KMS-11 (cell line): ENCODE measurements at regions not wholly inside any gene's neighbourhood (a gene's known extent, or its start where the extent isn't known, plus 50 kb on each side); places are given as distances from the start of the nearest gene placed in this dataset.

Source experiments
- H2AFZ ChIP-seq: fragments of 200-600 bp; sonication (generic); 2 replicates; pipeline ENCODE4 v1.6.1; 2016; ENCODE audit warnings: antibody characterized with exemption, mixed run types, low read depth
- H3K27ac ChIP-seq: fragments of 200-600 bp; sonication (generic); 2 replicates; pipeline ENCODE4 v1.6.1; 2016; ENCODE audit warnings: mild to moderate bottlenecking, mixed run types
- H3K27me3 ChIP-seq: fragments of 200-600 bp; sonication (generic); 2 replicates; pipeline ENCODE4 v1.6.1; 2017; ENCODE audit warnings: mild to moderate bottlenecking, low read depth, mixed run types, moderate library complexity; ENCODE audit not compliant: insufficient read depth
- H3K36me3 ChIP-seq: fragments of 200-600 bp; sonication (generic); 2 replicates; pipeline ENCODE4 v1.6.1; 2017; ENCODE audit warnings: mild to moderate bottlenecking, mixed run types; ENCODE audit not compliant: insufficient read depth
- H3K4me1 ChIP-seq: fragments of 200-600 bp; sonication (generic); 2 replicates; pipeline ENCODE4 v1.6.1; 2016; ENCODE audit warnings: mild to moderate bottlenecking, low read depth, mixed run types; ENCODE audit not compliant: poor library complexity, severe bottlenecking
- H3K4me2 ChIP-seq: fragments of 200-600 bp; sonication (generic); 2 replicates; pipeline ENCODE4 v1.7.0; 2016; ENCODE audit warnings: mild to moderate bottlenecking, mixed run types
- H3K4me3 ChIP-seq: fragments of 200-600 bp; sonication (generic); IDR thresholded peaks from 2 replicates; pipeline ENCODE4 v1.6.1; 2017; ENCODE audit warnings: low read depth, low read length, mixed read lengths; ENCODE audit not compliant: insufficient read depth
- H3K79me2 ChIP-seq: fragments of 200-600 bp; sonication (generic); 2 replicates; pipeline ENCODE4 v1.6.1; 2016; ENCODE audit warnings: low read depth, mixed run types; ENCODE audit not compliant: insufficient read depth
- H3K9ac ChIP-seq: fragments of 200-600 bp; sonication (generic); 2 replicates; pipeline ENCODE4 v1.6.1; 2016; ENCODE audit warnings: mild to moderate bottlenecking, mixed run types
- H4K20me1 ChIP-seq: fragments of 200-600 bp; sonication (generic); 2 replicates; pipeline ENCODE4 v1.6.1; 2016; ENCODE audit warnings: mild to moderate bottlenecking, mixed run types; ENCODE audit not compliant: insufficient read depth
- TF ChIP-seq, protein P1 (sequence below): fragments of 200-600 bp; sonication (generic); conservative IDR thresholded peaks from 2 replicates; pipeline ENCODE4 v1.6.1; 2017; ENCODE audit warnings: low read depth, mild to moderate bottlenecking, antibody characterized with exemption, low read length, moderate library complexity, mixed read lengths

DNA sequence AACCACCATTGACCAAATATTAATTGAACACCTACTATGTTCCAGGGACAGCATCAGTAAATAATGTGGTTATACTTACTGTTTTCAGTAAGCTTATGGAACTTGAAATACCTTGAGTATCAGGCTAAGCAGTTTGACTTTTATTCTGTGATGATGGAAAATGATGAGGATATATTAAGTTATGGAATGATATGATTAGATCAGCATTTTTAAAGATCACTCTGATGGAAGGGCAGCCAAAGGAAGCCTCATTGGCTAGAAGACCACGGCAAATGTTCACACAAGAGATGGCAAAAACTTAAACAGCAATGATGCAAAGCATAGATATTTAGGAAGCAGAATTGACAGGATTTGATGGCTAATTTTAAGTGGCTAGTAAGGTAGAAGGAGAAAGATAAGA lies 266.9 kb upstream of the DPP10 start:
- no peak overlapping the region for H3K4me3 ChIP-seq
- no peak overlapping the region for H3K9ac ChIP-seq
- TF ChIP-seq, protein P1, sequence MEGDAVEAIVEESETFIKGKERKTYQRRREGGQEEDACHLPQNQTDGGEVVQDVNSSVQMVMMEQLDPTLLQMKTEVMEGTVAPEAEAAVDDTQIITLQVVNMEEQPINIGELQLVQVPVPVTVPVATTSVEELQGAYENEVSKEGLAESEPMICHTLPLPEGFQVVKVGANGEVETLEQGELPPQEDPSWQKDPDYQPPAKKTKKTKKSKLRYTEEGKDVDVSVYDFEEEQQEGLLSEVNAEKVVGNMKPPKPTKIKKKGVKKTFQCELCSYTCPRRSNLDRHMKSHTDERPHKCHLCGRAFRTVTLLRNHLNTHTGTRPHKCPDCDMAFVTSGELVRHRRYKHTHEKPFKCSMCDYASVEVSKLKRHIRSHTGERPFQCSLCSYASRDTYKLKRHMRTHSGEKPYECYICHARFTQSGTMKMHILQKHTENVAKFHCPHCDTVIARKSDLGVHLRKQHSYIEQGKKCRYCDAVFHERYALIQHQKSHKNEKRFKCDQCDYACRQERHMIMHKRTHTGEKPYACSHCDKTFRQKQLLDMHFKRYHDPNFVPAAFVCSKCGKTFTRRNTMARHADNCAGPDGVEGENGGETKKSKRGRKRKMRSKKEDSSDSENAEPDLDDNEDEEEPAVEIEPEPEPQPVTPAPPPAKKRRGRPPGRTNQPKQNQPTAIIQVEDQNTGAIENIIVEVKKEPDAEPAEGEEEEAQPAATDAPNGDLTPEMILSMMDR, result no peak
- H2AFZ ChIP-seq, result no peak overlapping the region
- H3K36me3 ChIP-seq, result no peaks in the 10 kb centered on the region
- H3K4me1 ChIP-seq, result no peaks in the 10 kb centered on the region
- H3K27ac ChIP-seq, result no peak overlapping the region
- no peaks in the 10 kb centered on the region for H4K20me1 ChIP-seq
- H3K4me2 ChIP-seq, result no peak overlapping the region
- H3K27me3 ChIP-seq, result no peaks in the 10 kb centered on the region
- no peaks in the 10 kb centered on the region for H3K79me2 ChIP-seq

DNA sequence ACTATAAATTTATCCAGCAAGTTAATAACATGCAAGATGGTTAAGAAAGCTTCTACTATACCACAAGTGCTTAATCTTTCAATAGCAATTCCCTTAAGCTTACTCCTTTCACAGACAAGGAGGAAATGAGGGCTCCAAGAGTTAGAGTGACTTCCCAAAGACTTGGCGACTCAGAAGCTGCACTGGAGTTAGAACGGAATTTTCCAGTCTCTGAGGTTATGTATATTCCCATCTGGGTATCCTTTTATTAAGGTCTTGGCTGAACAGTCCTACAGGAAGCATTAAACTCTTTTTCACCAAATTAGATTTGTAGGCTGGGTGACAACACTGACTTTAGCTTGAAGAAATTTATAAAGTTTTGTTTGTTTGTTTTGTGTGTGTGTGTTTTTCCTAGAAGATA lies 256.9 kb upstream of the DPP10 start:
- H3K36me3 ChIP-seq, result no peaks in the 10 kb centered on the region
- no peak overlapping the region for H3K27ac ChIP-seq
- H4K20me1 ChIP-seq, result no peaks in the 10 kb centered on the region
- H3K4me2 ChIP-seq, result no peak overlapping the region
- H3K27me3 ChIP-seq, result no peaks in the 10 kb centered on the region
- H2AFZ ChIP-seq, result no peak overlapping the region
- no peak overlapping the region for H3K4me3 ChIP-seq
- H3K4me1 ChIP-seq, result no peaks in the 10 kb centered on the region
- H3K9ac ChIP-seq, result no peak overlapping the region
- TF ChIP-seq, protein P1, result no peak
- H3K79me2 ChIP-seq, result no peaks in the 10 kb centered on the region

DNA sequence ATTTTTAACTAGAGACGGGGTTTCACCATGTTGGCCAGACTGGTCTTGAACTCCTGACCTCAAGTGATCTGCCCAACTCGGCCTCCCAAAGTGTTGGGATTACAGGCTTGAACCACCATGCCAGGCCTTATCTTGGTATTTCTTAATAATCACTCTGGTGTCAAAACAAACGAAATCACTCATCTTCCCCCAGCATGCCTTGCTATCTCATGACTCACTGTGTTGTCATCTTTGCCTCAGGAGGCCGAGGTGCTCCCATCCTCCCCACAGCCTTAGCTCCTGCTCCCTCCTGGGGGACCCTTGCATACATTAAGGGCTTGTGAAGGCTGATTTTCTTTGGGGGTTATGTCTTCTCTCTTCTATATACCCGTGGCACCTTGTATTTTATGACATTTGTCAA lies 250.1 kb upstream of the DPP10 start:
- H3K79me2 ChIP-seq, result no peaks in the 10 kb centered on the region
- TF ChIP-seq, protein P1, result no peak
- no peak overlapping the region for H3K4me2 ChIP-seq
- no peak overlapping the region for H3K27ac ChIP-seq
- H3K9ac ChIP-seq, result no peak overlapping the region
- no peaks in the 10 kb centered on the region for H4K20me1 ChIP-seq
- no peaks in the 10 kb centered on the region for H3K4me1 ChIP-seq
- H3K4me3 ChIP-seq, result no peak overlapping the region
- H3K27me3 ChIP-seq, result no peaks in the 10 kb centered on the region
- no peaks in the 10 kb centered on the region for H3K36me3 ChIP-seq
- H2AFZ ChIP-seq, result no peak overlapping the region

DNA sequence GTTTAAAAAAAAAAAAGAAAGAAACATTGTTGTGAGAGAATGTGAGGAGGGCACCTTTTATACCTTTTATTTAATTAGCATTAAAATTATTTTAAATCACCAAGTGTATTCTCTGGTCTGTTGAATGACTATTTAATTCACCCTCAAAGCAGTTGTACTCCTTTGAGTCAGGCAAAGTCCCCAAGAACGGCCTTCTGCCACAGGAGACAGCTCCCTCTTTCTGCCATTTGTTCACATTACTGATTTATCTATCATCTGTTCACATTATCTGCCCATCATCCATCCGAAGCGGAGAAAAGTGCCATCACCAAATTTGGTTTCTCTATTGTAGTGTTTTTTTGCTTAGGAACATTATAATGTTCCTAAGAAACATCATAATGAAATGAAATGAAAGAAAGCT lies 240.7 kb upstream of the DPP10 start:
- Histone ChIP-seq H3K4me1 (no peaks in the 10 kb centered on the region), H2AFZ (no peak overlapping the region), H3K79me2 (no peaks in the 10 kb centered on the region), H3K27ac (no peak overlapping the region), H3K27me3 (no peaks in the 10 kb centered on the region), H3K36me3 (no peaks in the 10 kb centered on the region), H3K4me2 (no peak overlapping the region), H3K9ac (no peak overlapping the region), H3K4me3 (no peak overlapping the region), H4K20me1 (no peaks in the 10 kb centered on the region)
- TF ChIP-seq, protein P1, result no peak

DNA sequence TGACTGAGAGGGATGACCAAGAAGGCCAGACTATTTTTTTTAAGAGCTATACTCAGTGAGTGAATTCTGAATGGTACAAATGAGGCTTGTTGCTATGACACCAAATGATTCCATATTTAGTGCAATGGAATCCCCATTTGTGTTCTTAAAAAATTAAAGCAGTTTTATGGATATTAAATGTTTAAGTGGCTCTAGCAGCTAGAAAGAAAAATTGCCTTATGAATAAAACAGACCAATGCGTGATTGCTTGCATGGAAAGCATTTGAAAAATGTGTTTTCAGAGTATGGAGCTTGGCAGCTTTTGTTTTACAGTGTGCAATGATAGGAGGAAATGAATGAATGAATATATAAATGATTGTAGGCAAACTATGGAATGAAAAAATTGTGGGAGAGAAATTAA lies 238.8 kb upstream of the DPP10 start:
- no peak overlapping the region for H3K4me3 ChIP-seq
- H2AFZ ChIP-seq, result no peak overlapping the region
- no peaks in the 10 kb centered on the region for H4K20me1 ChIP-seq
- H3K4me2 ChIP-seq, result no peak overlapping the region
- no peaks in the 10 kb centered on the region for H3K79me2 ChIP-seq
- no peaks in the 10 kb centered on the region for H3K4me1 ChIP-seq
- H3K27ac ChIP-seq, result no peak overlapping the region
- TF ChIP-seq, protein P1, result no peak
- no peaks in the 10 kb centered on the region for H3K36me3 ChIP-seq
- no peak overlapping the region for H3K9ac ChIP-seq
- no peaks in the 10 kb centered on the region for H3K27me3 ChIP-seq
